Neural progenitor cell (in vitro differentiated cells): ENCODE measurements at regions not wholly inside any gene's neighbourhood (a gene's known extent, or its start where the extent isn't known, plus 50 kb on each side); places are given as distances from the start of the nearest gene placed in this dataset.

Source experiments
- DNase-seq: peaks from one replicate; pipeline ENCODE4 v3.0.0-alpha.2; 2016; ENCODE audit warnings: low spot score
- H2AFZ ChIP-seq: fragments of 200-600 bp; sonication (generic); replicated peaks from 2 replicates; pipeline ENCODE4 v1.6.1; 2016; ENCODE audit warnings: antibody characterized with exemption
- H3F3A ChIP-seq: fragments of 200-600 bp; sonication (generic); 2 replicates; pipeline ENCODE4 v1.6.1; 2016; ENCODE audit warnings: antibody characterized with exemption, low read depth
- H3K27ac ChIP-seq: fragments of 200-600 bp; sonication (generic); 2 replicates; pipeline ENCODE4 v1.5.1; 2016; ENCODE audit warnings: mild to moderate bottlenecking
- H3K27me3 ChIP-seq: fragments of 200-600 bp; sonication (generic); 2 replicates; pipeline ENCODE4 v1.6.1; 2016; ENCODE audit warnings: mild to moderate bottlenecking, moderate library complexity
- H3K36me3 ChIP-seq: fragments of 200-600 bp; sonication (generic); 2 replicates; pipeline ENCODE4 v1.5.1; 2016
- H3K4me1 ChIP-seq: fragments of 200-600 bp; sonication (generic); 2 replicates; pipeline ENCODE4 v1.6.1; 2016; ENCODE audit warnings: mixed run types
- H3K4me2 ChIP-seq: fragments of 200-600 bp; sonication (generic); 2 replicates; pipeline ENCODE4 v1.6.1; 2016
- H3K4me3 ChIP-seq: fragments of 200-600 bp; sonication (generic); 2 replicates; pipeline ENCODE4 v1.5.1; 2016
- H3K79me2 ChIP-seq: fragments of 200-600 bp; sonication (generic); 2 replicates; pipeline ENCODE4 v1.6.1; 2016; ENCODE audit warnings: low read depth
- H3K9ac ChIP-seq: fragments of 200-600 bp; sonication (generic); 2 replicates; pipeline ENCODE4 v1.6.1; 2016
- H3K9me3 ChIP-seq: fragments of 200-600 bp; sonication (generic); 2 replicates; pipeline ENCODE4 v1.5.1; 2016; ENCODE audit warnings: low read depth
- H4K20me1 ChIP-seq: fragments of 200-600 bp; sonication (generic); 2 replicates; pipeline ENCODE4 v1.6.1; 2016; ENCODE audit warnings: low read depth
- H3K27ac Mint-ChIP-seq: 3 replicates; pipeline ENCODE4 v1.8.0; 2021; ENCODE audit warnings: mixed read lengths
- H3K27me3 Mint-ChIP-seq: 2 replicates; pipeline ENCODE4 v1.8.0; 2022; ENCODE audit warnings: low read depth, mild to moderate bottlenecking, inconsistent platforms, moderate library complexity, mixed read lengths; ENCODE audit not compliant: insufficient read depth
- H3K36me3 Mint-ChIP-seq: 3 replicates; pipeline ENCODE4 v1.8.0; 2021; ENCODE audit warnings: mixed read lengths
- H3K4me1 Mint-ChIP-seq: 3 replicates; pipeline ENCODE4 v1.8.0; 2021; ENCODE audit warnings: mixed read lengths
- H3K4me3 Mint-ChIP-seq: 3 replicates; pipeline ENCODE4 v1.8.0; 2021; ENCODE audit warnings: mild to moderate bottlenecking, moderate library complexity, mixed read lengths
- H3K9me3 Mint-ChIP-seq: 3 replicates; pipeline ENCODE4 v1.8.0; 2020; ENCODE audit warnings: mixed read lengths
- EZH2 ChIP-seq: fragments of 200-600 bp; sonication (generic); IDR thresholded peaks from 2 replicates; pipeline ENCODE4 v1.6.1; 2017; ENCODE audit warnings: antibody characterized with exemption, mild to moderate bottlenecking, moderate library complexity
- EZH2phosphoT487 ChIP-seq: fragments of 200-600 bp; sonication (generic); IDR thresholded peaks from 2 replicates; pipeline ENCODE4 v1.6.1; 2017; ENCODE audit warnings: antibody characterized with exemption
- TF ChIP-seq, protein P1 (sequence below): fragments of 200-600 bp; sonication (generic); IDR thresholded peaks from 2 replicates; pipeline ENCODE4 v1.5.1; 2017; ENCODE audit warnings: antibody characterized with exemption, mild to moderate bottlenecking

DNA sequence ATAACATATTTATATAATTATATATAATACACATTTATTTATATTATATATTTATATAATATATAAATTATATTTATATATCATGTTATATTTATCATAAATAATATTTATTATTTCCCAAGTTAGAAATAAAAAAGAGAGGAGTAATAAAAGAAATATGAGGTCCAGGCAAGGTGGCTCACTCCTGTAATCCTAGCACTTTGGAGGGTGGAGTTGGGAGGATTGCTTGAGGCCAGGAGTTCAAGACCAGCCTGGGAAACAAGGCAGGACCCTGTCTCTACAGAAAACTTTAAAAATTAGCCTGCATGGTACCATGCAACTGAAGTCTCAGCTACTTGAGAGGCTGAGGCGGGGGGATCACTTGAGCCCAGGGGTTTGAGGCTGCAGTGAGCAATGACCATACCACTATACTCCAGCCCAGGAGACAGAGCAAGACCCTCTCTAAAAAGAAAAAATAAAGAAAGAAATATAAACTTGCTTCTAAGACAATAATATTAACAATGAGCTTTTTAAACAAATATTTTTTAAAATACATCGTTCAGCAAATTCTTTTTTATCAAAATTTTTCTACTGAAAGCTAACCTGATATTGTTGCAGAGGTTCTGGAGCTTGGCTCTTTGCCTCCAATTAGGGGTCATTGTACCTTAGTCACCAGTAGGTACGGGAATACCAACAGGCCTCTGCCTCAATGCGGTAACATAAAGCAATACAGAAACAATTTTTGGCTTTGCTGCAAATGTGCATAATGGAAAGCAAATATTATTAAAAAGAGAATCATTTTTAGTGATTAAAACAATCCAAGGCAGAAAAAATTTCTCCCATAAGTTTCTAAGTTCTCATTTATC lies 290.0 kb downstream of the SETD4 start:
- Mint-ChIP-seq H3K4me1 (peaks cover 4% of the 10 kb centered on the region), H3K27ac (no peak overlapping the region)
- H3K4me1 ChIP-seq, result peaks cover 7% of the 10 kb centered on the region

DNA sequence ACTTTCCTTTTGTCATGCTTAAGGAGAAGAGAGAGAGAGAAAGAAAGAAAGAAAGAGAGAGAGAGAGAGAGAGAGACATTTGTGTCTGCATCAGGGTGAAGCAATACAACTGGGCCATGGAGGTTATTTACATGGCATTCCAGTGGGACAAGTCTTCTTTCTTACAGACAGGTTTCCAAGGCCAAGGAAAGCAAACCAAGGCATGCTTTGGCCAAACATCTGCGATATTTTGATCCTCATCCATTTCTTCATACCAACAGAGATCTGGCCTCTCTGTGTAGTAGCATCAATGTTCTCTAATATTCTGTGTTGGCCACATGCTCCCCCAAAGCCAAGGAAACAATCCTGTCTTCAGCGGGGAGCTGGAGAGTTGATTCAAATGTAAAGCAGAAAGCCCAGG lies 292.1 kb downstream of the SETD4 start:
- no peaks in the 10 kb centered on the region for H3K9me3 ChIP-seq
- no peaks in the 10 kb centered on the region for H3K36me3 ChIP-seq
- H4K20me1 ChIP-seq, result no peaks in the 10 kb centered on the region
- H3K27me3 ChIP-seq, result no peaks in the 10 kb centered on the region
- no peak overlapping the region for H3K4me3 Mint-ChIP-seq
- peaks cover 4% of the 10 kb centered on the region for H3K9me3 Mint-ChIP-seq
- H3K4me1 Mint-ChIP-seq, result peaks cover 4% of the 10 kb centered on the region
- no peaks in the 10 kb centered on the region for H3K36me3 Mint-ChIP-seq
- no peak overlapping the region for H3K4me3 ChIP-seq
- peaks cover 3% of the 10 kb centered on the region for H3K27me3 Mint-ChIP-seq
- H3K4me1 ChIP-seq, result peaks cover 7% of the 10 kb centered on the region
- no peak overlapping the region for H3K27ac ChIP-seq
- TF ChIP-seq, protein P1, sequence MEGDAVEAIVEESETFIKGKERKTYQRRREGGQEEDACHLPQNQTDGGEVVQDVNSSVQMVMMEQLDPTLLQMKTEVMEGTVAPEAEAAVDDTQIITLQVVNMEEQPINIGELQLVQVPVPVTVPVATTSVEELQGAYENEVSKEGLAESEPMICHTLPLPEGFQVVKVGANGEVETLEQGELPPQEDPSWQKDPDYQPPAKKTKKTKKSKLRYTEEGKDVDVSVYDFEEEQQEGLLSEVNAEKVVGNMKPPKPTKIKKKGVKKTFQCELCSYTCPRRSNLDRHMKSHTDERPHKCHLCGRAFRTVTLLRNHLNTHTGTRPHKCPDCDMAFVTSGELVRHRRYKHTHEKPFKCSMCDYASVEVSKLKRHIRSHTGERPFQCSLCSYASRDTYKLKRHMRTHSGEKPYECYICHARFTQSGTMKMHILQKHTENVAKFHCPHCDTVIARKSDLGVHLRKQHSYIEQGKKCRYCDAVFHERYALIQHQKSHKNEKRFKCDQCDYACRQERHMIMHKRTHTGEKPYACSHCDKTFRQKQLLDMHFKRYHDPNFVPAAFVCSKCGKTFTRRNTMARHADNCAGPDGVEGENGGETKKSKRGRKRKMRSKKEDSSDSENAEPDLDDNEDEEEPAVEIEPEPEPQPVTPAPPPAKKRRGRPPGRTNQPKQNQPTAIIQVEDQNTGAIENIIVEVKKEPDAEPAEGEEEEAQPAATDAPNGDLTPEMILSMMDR, result no peak
- TF ChIP-seq EZH2 (no peak), EZH2phosphoT487 (no peak)
- H2AFZ ChIP-seq, result peak overlapping the region; percentile 76
- H3F3A ChIP-seq, result peaks cover 14% of the 10 kb centered on the region
- H3K9ac ChIP-seq, result no peak overlapping the region
- H3K79me2 ChIP-seq, result no peaks in the 10 kb centered on the region
- H3K4me2 ChIP-seq, result no peak overlapping the region
- DNase-seq, result no peak
- no peak overlapping the region for H3K27ac Mint-ChIP-seq

More for the DNA sequence above, 290.0 kb downstream of the SETD4 start:
- TF ChIP-seq EZH2phosphoT487, result no peak
- TF ChIP-seq, protein P1, result no peak
- TF ChIP-seq EZH2, result no peak
- no peaks in the 10 kb centered on the region for H3K9me3 Mint-ChIP-seq
- DNase-seq, result no peak
- no peak overlapping the region for H3K4me2 ChIP-seq
- H3K9ac ChIP-seq, result no peak overlapping the region
- peaks cover 14% of the 10 kb centered on the region for H3F3A ChIP-seq
- H3K27me3 ChIP-seq, result no peaks in the 10 kb centered on the region
- no peaks in the 10 kb centered on the region for H4K20me1 ChIP-seq
- H3K4me3 Mint-ChIP-seq, result no peak overlapping the region
- H2AFZ ChIP-seq, result no peak overlapping the region
- H3K79me2 ChIP-seq, result no peaks in the 10 kb centered on the region
- H3K36me3 ChIP-seq, result no peaks in the 10 kb centered on the region
- H3K9me3 ChIP-seq, result no peaks in the 10 kb centered on the region
- no peaks in the 10 kb centered on the region for H3K36me3 Mint-ChIP-seq
- H3K27ac ChIP-seq, result no peak overlapping the region
- no peak overlapping the region for H3K4me3 ChIP-seq
- peaks cover 3% of the 10 kb centered on the region for H3K27me3 Mint-ChIP-seq

DNA sequence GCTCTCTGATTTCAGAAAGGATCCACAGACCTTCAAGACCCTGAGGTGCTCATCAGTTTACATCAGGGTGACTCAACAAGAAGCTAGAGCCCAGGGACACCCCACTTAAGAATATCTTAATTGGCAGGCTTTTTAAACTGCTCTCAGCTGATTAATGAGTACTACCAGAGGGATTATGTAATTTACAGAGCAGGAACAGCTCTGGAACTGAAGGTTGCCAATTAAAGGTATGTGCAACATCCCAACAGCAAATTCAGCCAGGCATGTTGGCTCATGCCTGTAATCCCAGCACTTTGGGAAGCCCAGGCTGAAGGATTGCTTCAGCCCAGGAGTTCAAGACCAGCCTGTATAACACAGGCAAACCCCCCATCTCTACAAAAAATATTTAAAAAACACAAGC lies 295.7 kb downstream of the SETD4 start:
- TF ChIP-seq EZH2phosphoT487 (no peak), EZH2 (no peak)
- H3K27me3 ChIP-seq, result no peaks in the 10 kb centered on the region
- H3K4me3 Mint-ChIP-seq, result no peak overlapping the region

DNA sequence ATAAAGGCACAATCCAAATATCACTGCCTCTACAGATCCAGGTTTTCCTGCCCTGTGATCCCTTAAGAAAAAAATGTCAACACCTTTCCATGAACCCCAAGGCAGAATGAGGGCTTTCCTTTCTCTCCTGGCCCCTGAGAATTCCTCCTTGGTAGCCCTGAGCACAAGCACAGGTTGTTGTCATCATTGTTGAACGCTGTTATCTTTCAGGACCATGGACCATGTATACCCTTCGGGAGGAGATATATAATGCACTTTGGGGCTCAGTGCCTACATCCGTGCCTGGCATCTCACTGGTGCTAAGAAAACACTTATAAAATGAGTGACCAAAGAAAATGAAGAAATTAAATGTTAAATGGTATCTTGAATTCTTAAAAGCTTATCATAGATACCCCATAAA lies 296.2 kb downstream of the SETD4 start:
- Histone ChIP-seq H3K4me2 (no peak overlapping the region), H3K9ac (no peak overlapping the region), H3K4me1 (peaks cover 7% of the 10 kb centered on the region), H3K27me3 (no peaks in the 10 kb centered on the region), H3K36me3 (no peaks in the 10 kb centered on the region), H3K79me2 (no peaks in the 10 kb centered on the region), H3K27ac (no peak overlapping the region), H2AFZ (no peak overlapping the region), H4K20me1 (no peaks in the 10 kb centered on the region), H3F3A (peaks cover 10% of the 10 kb centered on the region), H3K9me3 (no peaks in the 10 kb centered on the region), H3K4me3 (no peak overlapping the region)
- H3K27ac Mint-ChIP-seq, result no peak overlapping the region
- H3K27me3 Mint-ChIP-seq, result no peaks in the 10 kb centered on the region
- H3K36me3 Mint-ChIP-seq, result no peaks in the 10 kb centered on the region
- H3K4me1 Mint-ChIP-seq, result peaks cover 4% of the 10 kb centered on the region
- DNase-seq, result no peak
- H3K9me3 Mint-ChIP-seq, result peaks cover 4% of the 10 kb centered on the region
- TF ChIP-seq, protein P1, result no peak
- TF ChIP-seq EZH2 (no peak), EZH2phosphoT487 (no peak)
- no peak overlapping the region for H3K4me3 Mint-ChIP-seq

More for the DNA sequence above, 295.7 kb downstream of the SETD4 start:
- Histone ChIP-seq H3K36me3 (no peaks in the 10 kb centered on the region), H3K4me2 (no peak overlapping the region), H2AFZ (no peak overlapping the region), H3K4me3 (no peak overlapping the region), H4K20me1 (no peaks in the 10 kb centered on the region), H3K27ac (no peak overlapping the region), H3F3A (peaks cover 10% of the 10 kb centered on the region), H3K4me1 (peaks cover 7% of the 10 kb centered on the region), H3K9me3 (no peaks in the 10 kb centered on the region), H3K9ac (no peak overlapping the region), H3K79me2 (no peaks in the 10 kb centered on the region)
- Mint-ChIP-seq H3K27me3 (no peaks in the 10 kb centered on the region), H3K9me3 (peaks cover 4% of the 10 kb centered on the region), H3K27ac (no peak overlapping the region), H3K36me3 (no peaks in the 10 kb centered on the region), H3K4me1 (peaks cover 4% of the 10 kb centered on the region)
- DNase-seq, result no peak
